Upper lobe of left lung (tissue), 6 donors: ENCODE measurements at regions not wholly inside any gene's neighbourhood (a gene's known extent, or its start where the extent isn't known, plus 50 kb on each side); places are given as distances from the start of the nearest gene placed in this dataset.
"Not testable (repeated sequence)": the region's sequence is repeated elsewhere in the genome, so short reads cannot be mapped to it uniquely, and the experiment has no call there.

Experiments
- ATAC-seq, 2 donors: fragments of 200-7000 bp; cut with Tn5 transposase; one replicate each; pipeline ENCODE4 v1.9.1; 2022; ENCODE audit warnings: mild to moderate bottlenecking in 2 of 2, moderate library complexity in 2 of 2; ENCODE audit not compliant: low FRiP score in 2 of 2
- DNase-seq, 2 donors: peaks; one replicate each; pipeline ENCODE4 v3.0.0-alpha.2; 2019 to 2020
- H3K27ac ChIP-seq, 4 donors: fragments of 200-600 bp; sonication (generic); one replicate each; pipeline ENCODE4 v1.5.1; 2016 to 2019
- H3K27me3 ChIP-seq, 4 donors: fragments of 200-600 bp; sonication (generic); one replicate each; pipeline ENCODE4 v1.5.1; 2017 to 2019
- H3K36me3 ChIP-seq, 4 donors: fragments of 200-600 bp; sonication (generic); one replicate each; pipeline ENCODE4 v1.5.1; 2016 to 2019
- H3K4me1 ChIP-seq, 4 donors: fragments of 200-600 bp; sonication (generic); one replicate each; pipeline ENCODE4 v1.5.1; 2018 to 2019
- H3K4me3 ChIP-seq, 4 donors: fragments of 200-600 bp; sonication (generic); one replicate each; pipeline ENCODE4 v1.5.1; 2017 to 2019; ENCODE audit warnings: mild to moderate bottlenecking in 2 of 4, moderate library complexity in 1 of 4
- H3K9me3 ChIP-seq, 4 donors: fragments of 200-600 bp; sonication (generic); one replicate each; pipeline ENCODE4 v1.5.1; 2018 to 2019
- CTCF ChIP-seq, 6 experiments: fragments of 450-650 bp in 4 of 6; fragments of 200-600 bp in 2 of 6; sonication (generic) in 2 of 6; IDR thresholded peaks; one replicate each; pipeline ENCODE4 v1.5.1; 2016 to 2019; ENCODE audit warnings: antibody characterized with exemption in 6 of 6
- EP300 ChIP-seq, 4 donors: sonication (generic); formaldehyde crosslinking; IDR thresholded peaks; one replicate each; pipeline ENCODE4 v1.5.1; 2017; ENCODE audit warnings: antibody characterized with exemption in 4 of 4, control low read depth in 2 of 4
- POLR2A ChIP-seq, 4 donors: fragments of 450-650 bp; IDR thresholded peaks; one replicate each; pipeline ENCODE4 v1.5.1; 2016 to 2017; ENCODE audit warnings: antibody characterized with exemption in 4 of 4, mild to moderate bottlenecking in 2 of 4
- POLR2AphosphoS5 ChIP-seq, 2 donors: sonication (generic); formaldehyde crosslinking; IDR thresholded peaks; one replicate each; pipeline ENCODE4 v1.5.1; 2017; ENCODE audit warnings: antibody characterized with exemption in 2 of 2
- WGBS, 2 donors: methylation state at CpG; one replicate each; pipeline ENCODE4 v1.1.5; 2017 to 2018; 5-methylcytosine and 5-hydroxymethylcytosine counted together
- donor health status: DM: no; HTN: no; CAD: no; lungs with moderate emphysema.
- donor health status: DM: no; HTN: yes; CAD: no; lungs with severe emphysema.

- ATAC-seq (no peak), DNase-seq (no peak)
- TF ChIP-seq EP300 (IDR thresholded peaks at IDR 0.05) (no peak), CTCF (IDR thresholded peaks at IDR 0.05) (no peak), POLR2AphosphoS5 (IDR thresholded peaks at IDR 0.05) (no peak), POLR2A (IDR thresholded peaks at IDR 0.05) (no peak)
- Histone ChIP-seq H3K36me3 (no peaks in the 10 kb centered on the region), H3K9me3 (peaks cover 0 to 5% (median 0%) of the 10 kb centered on the region in 4 donors), H3K27me3 (no peaks in the 10 kb centered on the region), H3K27ac (no peak overlapping the region), H3K4me1 (no peaks in the 10 kb centered on the region), H3K4me3 (no peak overlapping the region)
These were observed 1642.5 kb upstream of the TMEFF2 start for GRCh38 chr2:193837111-193837738.

- not testable (repeated sequence) for H3K9me3 ChIP-seq, H3K36me3 ChIP-seq, H3K4me1 ChIP-seq, H3K27ac ChIP-seq, H3K4me3 ChIP-seq, H3K27me3 ChIP-seq, ATAC-seq
- WGBS, 2 donors: 88 to 92% methylated on average over 7 to 15 of the region's 15 CpGs
- DNase-seq: peak in 1 of 2 donors; percentile 4
These were observed 1641.8 kb upstream of the TMEFF2 start for GRCh38 chr2:193836424-193837006.

- H3K36me3 ChIP-seq, ATAC-seq, DNase-seq, H3K27ac ChIP-seq, H3K27me3 ChIP-seq, H3K9me3 ChIP-seq, H3K4me1 ChIP-seq, H3K4me3 ChIP-seq: not testable (repeated sequence)
- WGBS, 2 donors: 32 to 62% methylated on average over 2 of the region's 2 CpGs
These were observed 1639.2 kb upstream of the TMEFF2 start for GRCh38 chr2:193833895-193834294.

- no peak for ATAC-seq
- TF ChIP-seq EP300 (IDR thresholded peaks at IDR 0.05): no peak
- TF ChIP-seq POLR2AphosphoS5 (IDR thresholded peaks at IDR 0.05): no peak
- WGBS, 2 donors: 64 to 77% methylated on average over 1 of the region's 1 CpG
- Histone ChIP-seq H3K4me1 (no peaks in the 10 kb centered on the region), H3K36me3 (no peaks in the 10 kb centered on the region), H3K27ac (no peak overlapping the region), H3K27me3 (no peaks in the 10 kb centered on the region), H3K9me3 (peaks cover 0 to 4% (median 0%) of the 10 kb centered on the region in 4 donors), H3K4me3 (no peak overlapping the region)
- no peak for DNase-seq
These were observed 1629.7 kb upstream of the TMEFF2 start for GRCh38 chr2:193824474-193824873.

- H3K36me3 ChIP-seq: no peaks in the 10 kb centered on the region
- no peak overlapping the region for H3K27ac ChIP-seq
- TF ChIP-seq POLR2AphosphoS5 (IDR thresholded peaks at IDR 0.05): no peak
- TF ChIP-seq EP300 (IDR thresholded peaks at IDR 0.05): no peak
- TF ChIP-seq POLR2A (IDR thresholded peaks at IDR 0.05): no peak
- no peak for TF ChIP-seq CTCF (IDR thresholded peaks at IDR 0.05)
- ATAC-seq (peak; percentile 35 to 55), DNase-seq (peak in 1 of 2 donors; percentile 3)
- peaks cover 0 to 6% (median 0%) of the 10 kb centered on the region in 4 donors for H3K9me3 ChIP-seq
- WGBS, 2 donors: 81 to 87% methylated on average over 4 to 5 of the region's 5 CpGs
- no peaks in the 10 kb centered on the region for H3K27me3 ChIP-seq
- H3K4me3 ChIP-seq: no peak overlapping the region
- H3K4me1 ChIP-seq: no peaks in the 10 kb centered on the region
These were observed 1624.2 kb upstream of the TMEFF2 start for GRCh38 chr2:193818801-193819499.

- Histone ChIP-seq H3K4me3 (no peak overlapping the region), H3K36me3 (no peaks in the 10 kb centered on the region), H3K27ac (no peak overlapping the region), H3K27me3 (no peaks in the 10 kb centered on the region), H3K4me1 (no peaks in the 10 kb centered on the region), H3K9me3 (peaks cover 0 to 6% (median 0%) of the 10 kb centered on the region in 4 donors)
- DNase-seq (no peak), ATAC-seq (no peak)
- TF ChIP-seq POLR2A (IDR thresholded peaks at IDR 0.05) (no peak), POLR2AphosphoS5 (IDR thresholded peaks at IDR 0.05) (no peak), CTCF (IDR thresholded peaks at IDR 0.05) (no peak), EP300 (IDR thresholded peaks at IDR 0.05) (no peak)
These were observed 1621.3 kb upstream of the TMEFF2 start for GRCh38 chr2:193816008-193816407.
